Prostate gland (tissue), 2 donors: ENCODE measurements at regions not wholly inside any gene's neighbourhood (a gene's known extent, or its start where the extent isn't known, plus 50 kb on each side); places are given as distances from the start of the nearest gene placed in this dataset.

Experiments used
- POLR2AphosphoS5 ChIP-seq: sonication (generic); formaldehyde crosslinking; IDR thresholded peaks from one replicate; pipeline ENCODE4 v1.6.1; 2017; ENCODE audit warnings: antibody characterized with exemption
- TF ChIP-seq, protein P1 (sequence below), 4 experiments: fragments of 200-600 bp in 2 of 4; fragments of 450-650 bp in 2 of 4; sonication (generic) in 2 of 4; IDR thresholded peaks; 1 replicate in 3 of 4; 2 replicates in 1 of 4; pipeline ENCODE4 v1.5.1; 2016 to 2019; ENCODE audit warnings: antibody characterized with exemption in 4 of 4, mild to moderate bottlenecking in 2 of 4, moderate library complexity in 2 of 4

- TF ChIP-seq, protein P1, sequence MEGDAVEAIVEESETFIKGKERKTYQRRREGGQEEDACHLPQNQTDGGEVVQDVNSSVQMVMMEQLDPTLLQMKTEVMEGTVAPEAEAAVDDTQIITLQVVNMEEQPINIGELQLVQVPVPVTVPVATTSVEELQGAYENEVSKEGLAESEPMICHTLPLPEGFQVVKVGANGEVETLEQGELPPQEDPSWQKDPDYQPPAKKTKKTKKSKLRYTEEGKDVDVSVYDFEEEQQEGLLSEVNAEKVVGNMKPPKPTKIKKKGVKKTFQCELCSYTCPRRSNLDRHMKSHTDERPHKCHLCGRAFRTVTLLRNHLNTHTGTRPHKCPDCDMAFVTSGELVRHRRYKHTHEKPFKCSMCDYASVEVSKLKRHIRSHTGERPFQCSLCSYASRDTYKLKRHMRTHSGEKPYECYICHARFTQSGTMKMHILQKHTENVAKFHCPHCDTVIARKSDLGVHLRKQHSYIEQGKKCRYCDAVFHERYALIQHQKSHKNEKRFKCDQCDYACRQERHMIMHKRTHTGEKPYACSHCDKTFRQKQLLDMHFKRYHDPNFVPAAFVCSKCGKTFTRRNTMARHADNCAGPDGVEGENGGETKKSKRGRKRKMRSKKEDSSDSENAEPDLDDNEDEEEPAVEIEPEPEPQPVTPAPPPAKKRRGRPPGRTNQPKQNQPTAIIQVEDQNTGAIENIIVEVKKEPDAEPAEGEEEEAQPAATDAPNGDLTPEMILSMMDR (IDR thresholded peaks at IDR 0.05) = no peak
- TF ChIP-seq POLR2AphosphoS5 = no peak
Measured at GRCh38 chr1:29845910-29846309, 609.6 kb downstream of the PTPRU start.
